ENCODE measurements at regions not wholly inside any gene's neighbourhood (a gene's known extent, or its start where the extent isn't known, plus 50 kb on each side); places are given as distances from the start of the nearest gene placed in this dataset.

DNA sequence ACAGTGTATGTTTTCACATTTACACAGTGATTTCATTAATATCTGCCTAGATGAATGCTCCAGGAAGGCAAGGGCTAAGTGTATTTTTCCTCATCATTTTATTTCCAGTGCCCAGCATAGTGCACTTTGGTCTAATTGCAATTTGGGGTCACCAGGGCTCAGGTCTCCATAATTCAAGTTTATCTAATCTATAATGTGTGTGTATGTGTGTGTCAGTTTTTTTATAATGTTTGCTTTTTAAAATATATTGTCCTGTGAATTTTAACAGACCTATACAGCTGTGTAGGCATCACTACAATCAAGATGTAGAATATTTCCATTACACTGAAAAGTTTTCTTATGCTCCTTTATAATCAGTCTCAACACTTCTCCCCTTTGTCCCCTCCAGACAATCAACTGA, 620.4 kb downstream of the STK39 start:
- TF ChIP-seq, protein P1, sequence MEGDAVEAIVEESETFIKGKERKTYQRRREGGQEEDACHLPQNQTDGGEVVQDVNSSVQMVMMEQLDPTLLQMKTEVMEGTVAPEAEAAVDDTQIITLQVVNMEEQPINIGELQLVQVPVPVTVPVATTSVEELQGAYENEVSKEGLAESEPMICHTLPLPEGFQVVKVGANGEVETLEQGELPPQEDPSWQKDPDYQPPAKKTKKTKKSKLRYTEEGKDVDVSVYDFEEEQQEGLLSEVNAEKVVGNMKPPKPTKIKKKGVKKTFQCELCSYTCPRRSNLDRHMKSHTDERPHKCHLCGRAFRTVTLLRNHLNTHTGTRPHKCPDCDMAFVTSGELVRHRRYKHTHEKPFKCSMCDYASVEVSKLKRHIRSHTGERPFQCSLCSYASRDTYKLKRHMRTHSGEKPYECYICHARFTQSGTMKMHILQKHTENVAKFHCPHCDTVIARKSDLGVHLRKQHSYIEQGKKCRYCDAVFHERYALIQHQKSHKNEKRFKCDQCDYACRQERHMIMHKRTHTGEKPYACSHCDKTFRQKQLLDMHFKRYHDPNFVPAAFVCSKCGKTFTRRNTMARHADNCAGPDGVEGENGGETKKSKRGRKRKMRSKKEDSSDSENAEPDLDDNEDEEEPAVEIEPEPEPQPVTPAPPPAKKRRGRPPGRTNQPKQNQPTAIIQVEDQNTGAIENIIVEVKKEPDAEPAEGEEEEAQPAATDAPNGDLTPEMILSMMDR (IDR thresholded peaks at IDR 0.05; ENCODE audit: low read length, missing control alignments): no peak
- no peak overlapping the region for H3K4me3 ChIP-seq (replicated peaks; ENCODE audit: low read depth, low read length)

DNA sequence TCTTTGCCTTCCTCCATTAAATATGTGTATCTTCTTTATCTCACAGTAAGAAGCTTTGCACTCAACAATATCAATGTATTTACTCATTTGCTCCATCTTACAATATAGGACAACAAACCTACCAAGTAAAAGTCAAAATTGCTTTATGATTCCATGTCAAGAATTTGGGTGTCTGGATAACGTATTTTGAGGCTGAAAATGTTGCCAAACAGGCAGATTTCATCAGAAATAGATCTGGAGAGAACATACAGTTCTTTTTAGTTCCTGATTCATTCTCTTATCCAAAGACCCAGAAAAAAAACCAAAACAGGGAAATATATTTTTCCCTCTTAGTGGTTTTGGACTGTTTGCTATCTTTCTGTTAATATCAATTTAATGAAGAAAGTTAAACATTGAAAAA, 621.1 kb downstream of the STK39 start:
- DNase-seq (ENCODE audit: low read depth): peak; percentile 8
- TF ChIP-seq, protein P1 (IDR thresholded peaks at IDR 0.05; ENCODE audit: low read length, missing control alignments): no peak
- no peak overlapping the region for H3K4me3 ChIP-seq (replicated peaks; ENCODE audit: low read depth, low read length)

More for the DNA sequence above, 620.4 kb downstream of the STK39 start:
- no peak for DNase-seq (ENCODE audit: low read depth)

DNA sequence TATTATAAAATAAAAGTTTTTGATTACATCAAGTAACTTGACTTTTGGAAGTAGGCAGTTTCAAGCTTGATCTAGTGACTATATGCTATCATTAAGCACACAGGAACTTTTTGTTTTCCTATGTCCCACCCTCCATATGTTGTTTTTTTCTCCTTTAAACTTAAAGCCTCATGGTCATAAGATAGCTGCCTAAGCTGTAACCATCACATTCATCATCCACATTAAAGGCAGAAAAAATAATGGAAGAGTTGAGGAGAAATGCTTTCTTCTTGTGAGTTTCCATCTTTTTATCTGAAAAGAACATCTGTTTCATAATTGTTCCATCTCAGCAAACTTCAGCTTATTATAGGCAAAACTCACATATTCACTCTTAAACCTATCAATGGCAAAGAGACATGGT, 630.4 kb downstream of the STK39 start:
- no peak for DNase-seq (ENCODE audit: low read depth)
- H3K4me3 ChIP-seq (replicated peaks; ENCODE audit: low read depth, low read length): no peak overlapping the region
- TF ChIP-seq, protein P1 (IDR thresholded peaks at IDR 0.05; ENCODE audit: low read length, missing control alignments): no peak

DNA sequence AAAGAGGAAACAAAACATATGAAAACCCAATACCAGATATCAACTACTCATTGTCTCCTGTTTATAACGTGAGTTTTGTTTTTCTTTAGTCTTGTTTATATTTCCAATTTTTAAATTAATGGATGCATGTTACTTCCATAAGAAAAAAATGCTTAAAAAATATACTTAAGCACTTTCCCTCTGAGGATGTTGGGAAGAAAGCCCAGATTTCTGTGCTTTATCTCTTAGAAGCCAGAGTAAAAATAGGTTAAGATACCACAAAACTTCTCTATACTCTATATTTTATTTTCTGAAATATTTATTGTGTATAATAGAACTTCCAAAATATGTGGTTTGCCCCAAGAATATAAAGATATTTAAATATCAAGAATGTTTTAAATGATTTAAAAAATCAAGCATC, 633.9 kb downstream of the STK39 start:
- TF ChIP-seq, protein P1 (IDR thresholded peaks at IDR 0.05; ENCODE audit: low read length, missing control alignments): no peak
- DNase-seq (ENCODE audit: low read depth): no peak
- no peak overlapping the region for H3K4me3 ChIP-seq (replicated peaks; ENCODE audit: low read depth, low read length)

DNA sequence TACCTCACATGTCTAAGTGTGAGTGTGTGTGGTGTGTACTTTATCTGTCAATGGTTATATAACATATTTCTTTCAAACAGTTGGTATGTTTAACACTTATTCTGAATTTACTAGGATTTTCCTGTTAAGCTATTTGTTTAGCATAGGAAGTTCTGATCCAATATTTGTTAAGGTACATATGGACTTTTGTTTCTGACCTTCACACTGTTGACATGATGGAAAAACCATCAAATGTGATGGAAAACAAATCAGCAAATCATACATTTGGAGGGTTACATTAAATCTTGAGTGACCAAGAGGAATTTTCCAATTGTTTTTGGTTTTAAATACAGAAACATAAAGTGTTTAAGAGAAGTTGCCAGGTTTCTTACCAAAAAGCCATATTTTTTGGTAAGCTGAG, 638.9 kb downstream of the STK39 start:
- TF ChIP-seq, protein P1 (IDR thresholded peaks at IDR 0.05; ENCODE audit: low read length, missing control alignments): no peak

DNA sequence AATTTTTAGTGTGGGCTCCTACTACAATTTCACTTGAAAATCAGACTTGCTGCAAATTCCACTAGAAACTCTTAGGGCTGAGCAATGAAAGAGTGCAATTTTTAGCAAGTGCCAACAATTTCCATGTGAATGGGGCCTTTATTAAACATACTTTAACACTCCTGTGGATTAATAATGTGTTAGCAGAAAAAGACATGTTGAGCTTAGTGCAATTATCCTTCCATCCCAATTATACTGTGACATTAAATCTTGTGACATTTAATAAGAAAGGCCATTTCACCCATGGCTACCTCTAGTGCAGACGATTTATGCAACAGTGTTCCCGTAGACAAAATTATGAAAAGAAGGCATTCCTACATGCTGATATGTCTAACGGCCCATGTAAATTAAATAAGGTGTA, 639.7 kb downstream of the STK39 start:
- H3K4me3 ChIP-seq (replicated peaks; ENCODE audit: low read depth, low read length): no peak overlapping the region
- TF ChIP-seq, protein P1 (IDR thresholded peaks at IDR 0.05; ENCODE audit: low read length, missing control alignments): no peak
- DNase-seq (ENCODE audit: low read depth): no peak

More for the DNA sequence above, 638.9 kb downstream of the STK39 start:
- H3K4me3 ChIP-seq (replicated peaks; ENCODE audit: low read depth, low read length): no peak overlapping the region
- no peak for DNase-seq (ENCODE audit: low read depth)

DNA sequence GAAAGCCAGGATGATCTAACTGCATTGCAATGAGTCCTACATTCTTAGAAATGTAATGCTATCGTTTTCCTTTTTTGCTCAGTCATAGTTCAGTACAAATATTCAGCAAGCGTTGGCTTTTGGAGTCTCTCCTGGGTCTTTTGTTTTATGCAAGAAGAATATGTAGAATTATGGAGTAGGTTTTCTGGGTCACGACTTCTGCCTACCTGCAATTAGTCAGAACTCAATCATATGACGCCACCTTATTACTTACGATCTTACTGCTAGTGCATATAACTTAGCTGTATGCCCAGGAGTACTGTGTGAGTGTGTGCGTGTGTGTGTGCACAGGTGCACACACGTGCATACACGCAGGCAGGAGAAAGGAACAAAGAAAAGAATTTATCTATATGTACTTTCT, 640.2 kb downstream of the STK39 start:
- DNase-seq (ENCODE audit: low read depth): no peak
- TF ChIP-seq, protein P1 (IDR thresholded peaks at IDR 0.05; ENCODE audit: low read length, missing control alignments): no peak
- H3K4me3 ChIP-seq (replicated peaks; ENCODE audit: low read depth, low read length): no peak overlapping the region
